HAP-1 (cell line): ENCODE measurements at regions not wholly inside any gene's neighbourhood (a gene's known extent, or its start where the extent isn't known, plus 50 kb on each side); places are given as distances from the start of the nearest gene placed in this dataset.
"Not testable (repeated sequence)": the region's sequence is repeated elsewhere in the genome, so short reads cannot be mapped to it uniquely, and the experiment has no call there.

Source experiments
- DNase-seq, 2 experiments: peaks; one replicate each; pipeline ENCODE4 v3.0.0-alpha.2; 2016 to 2020; ENCODE audit warnings: low spot score in 2 of 2
- H3K27me3 ChIP-seq: fragments of 250-450 bp; sonication (Bioruptor Pico); 2 replicates; pipeline ENCODE4 v1.5.1; 2020; ENCODE audit warnings: low read depth, mild to moderate bottlenecking, moderate library complexity
- H3K36me3 ChIP-seq: fragments of 250-450 bp; sonication (Bioruptor Pico); replicated peaks from 2 replicates; pipeline ENCODE4 v1.5.1; 2020; ENCODE audit warnings: mild to moderate bottlenecking
- H3K4me1 ChIP-seq: fragments of 250-450 bp; sonication (Bioruptor Pico); 2 replicates; pipeline ENCODE4 v1.5.1; 2020; ENCODE audit warnings: mild to moderate bottlenecking
- H3K4me3 ChIP-seq: fragments of 250-450 bp; sonication (Bioruptor Pico); 2 replicates; pipeline ENCODE4 v1.5.1; 2020; ENCODE audit warnings: mild to moderate bottlenecking, moderate library complexity
- H3K9me3 ChIP-seq: fragments of 250-450 bp; sonication (Bioruptor Pico); 2 replicates; pipeline ENCODE4 v1.5.1; 2020; ENCODE audit warnings: mild to moderate bottlenecking, moderate library complexity
- in situ Hi-C: fragments of 300-500 bp; cut with MboI; formaldehyde crosslinking; loops from 3 replicates; pipeline ENCODE4 v1.14.3; 2020; ENCODE audit warnings: low sequenced_read_pairs, inconsistent platforms, mixed read lengths

GRCh38 chr5:165370233-165370632, 1864.8 kb downstream of the MAT2B start:
- no peaks in the 10 kb centered on the region for H3K27me3 ChIP-seq
- H3K9me3 ChIP-seq: no peaks in the 10 kb centered on the region
- no peaks in the 10 kb centered on the region for H3K36me3 ChIP-seq
- in situ Hi-C loops: no loop called here
- H3K4me1 ChIP-seq: no peaks in the 10 kb centered on the region
- no peak for DNase-seq
- no peak overlapping the region for H3K4me3 ChIP-seq

GRCh38 chr5:165370794-165371193, 1865.4 kb downstream of the MAT2B start:
- H3K36me3 ChIP-seq: no peaks in the 10 kb centered on the region
- no peak overlapping the region for H3K4me3 ChIP-seq
- no peaks in the 10 kb centered on the region for H3K27me3 ChIP-seq
- no peaks in the 10 kb centered on the region for H3K9me3 ChIP-seq
- no peak for DNase-seq
- H3K4me1 ChIP-seq: no peaks in the 10 kb centered on the region
- in situ Hi-C loops: no loop called here

DNA sequence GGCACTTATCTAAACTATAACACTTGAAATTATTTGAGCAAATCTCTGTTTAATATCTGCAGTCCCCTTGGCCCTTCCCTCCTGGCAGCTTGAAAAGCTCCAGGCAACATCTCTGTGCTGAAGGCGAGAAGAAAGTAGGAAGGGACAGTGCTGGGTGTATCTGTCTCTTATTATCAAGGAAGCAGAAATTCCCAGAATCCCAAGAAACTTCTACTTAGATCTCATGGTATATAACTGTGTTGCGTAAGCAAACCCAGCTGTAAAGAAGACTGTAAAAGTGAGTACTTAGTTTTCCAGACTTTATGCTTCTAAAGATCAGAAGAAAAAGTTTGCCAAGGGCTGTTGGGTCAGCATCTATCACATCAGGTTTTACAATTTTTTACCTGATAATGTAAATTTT, 1869.8 kb downstream of the MAT2B start:
- Histone ChIP-seq H3K4me1 (no peaks in the 10 kb centered on the region), H3K9me3 (no peaks in the 10 kb centered on the region), H3K27me3 (no peaks in the 10 kb centered on the region), H3K4me3 (no peak overlapping the region), H3K36me3 (no peaks in the 10 kb centered on the region)
- DNase-seq: no peak
- in situ Hi-C loops: no loop called here

DNA sequence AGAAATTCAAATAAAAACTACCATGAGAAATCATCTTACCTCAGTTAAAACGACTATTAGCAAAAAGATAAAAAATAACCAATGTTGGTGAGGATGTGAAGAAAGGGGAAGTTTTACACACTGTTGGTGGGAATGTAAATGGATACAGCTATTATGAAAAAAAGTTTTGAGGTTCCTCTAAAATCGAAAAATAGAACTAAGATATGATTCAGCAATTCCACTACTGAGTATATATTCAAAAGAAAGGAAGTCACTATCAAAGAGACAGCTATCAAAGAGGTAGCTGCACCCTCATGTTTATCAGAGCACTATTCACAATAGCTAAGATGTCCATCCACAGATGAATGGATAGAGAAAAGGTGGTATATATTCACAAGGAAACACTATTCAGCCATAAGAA, 1888.4 kb downstream of the MAT2B start:
- Histone ChIP-seq H3K27me3 (no peaks in the 10 kb centered on the region), H3K9me3 (no peaks in the 10 kb centered on the region), H3K36me3 (no peaks in the 10 kb centered on the region), H3K4me3 (no peak overlapping the region), H3K4me1 (no peaks in the 10 kb centered on the region)
- no peak for DNase-seq
- in situ Hi-C loops: no loop called here

GRCh38 chr5:165397516-165397915, 1892.1 kb downstream of the MAT2B start:
- in situ Hi-C loops: no loop called here
- H3K27me3 ChIP-seq: no peaks in the 10 kb centered on the region
- no peak overlapping the region for H3K4me3 ChIP-seq
- DNase-seq: no peak
- H3K36me3 ChIP-seq: no peaks in the 10 kb centered on the region
- no peaks in the 10 kb centered on the region for H3K9me3 ChIP-seq
- H3K4me1 ChIP-seq: no peaks in the 10 kb centered on the region

GRCh38 chr5:165400086-165400485, 1894.7 kb downstream of the MAT2B start:
- Histone ChIP-seq H3K27me3 (no peaks in the 10 kb centered on the region), H3K36me3 (no peaks in the 10 kb centered on the region), H3K4me1 (no peaks in the 10 kb centered on the region), H3K9me3 (no peaks in the 10 kb centered on the region), H3K4me3 (no peak overlapping the region)
- in situ Hi-C loops: no loop called here
- no peak for DNase-seq

GRCh38 chr5:165404917-165405316, 1899.5 kb downstream of the MAT2B start:
- Histone ChIP-seq H3K9me3 (0 out of 2 replicates have a peak, but pooled peaks cover 3% of the 10 kb centered on the region), H3K36me3 (no peaks in the 10 kb centered on the region), H3K4me1 (no peaks in the 10 kb centered on the region), H3K4me3 (no peak overlapping the region), H3K27me3 (no peaks in the 10 kb centered on the region)
- in situ Hi-C loops: no loop called here
- DNase-seq: no peak

GRCh38 chr5:165405340-165405739, 1899.9 kb downstream of the MAT2B start:
- Histone ChIP-seq H3K27me3 (no peaks in the 10 kb centered on the region), H3K9me3 (0 out of 2 replicates have a peak, but pooled peaks cover 3% of the 10 kb centered on the region), H3K4me3 (no peak overlapping the region), H3K4me1 (no peaks in the 10 kb centered on the region), H3K36me3 (no peaks in the 10 kb centered on the region)
- no peak for DNase-seq
- in situ Hi-C loops: no loop called here

DNA sequence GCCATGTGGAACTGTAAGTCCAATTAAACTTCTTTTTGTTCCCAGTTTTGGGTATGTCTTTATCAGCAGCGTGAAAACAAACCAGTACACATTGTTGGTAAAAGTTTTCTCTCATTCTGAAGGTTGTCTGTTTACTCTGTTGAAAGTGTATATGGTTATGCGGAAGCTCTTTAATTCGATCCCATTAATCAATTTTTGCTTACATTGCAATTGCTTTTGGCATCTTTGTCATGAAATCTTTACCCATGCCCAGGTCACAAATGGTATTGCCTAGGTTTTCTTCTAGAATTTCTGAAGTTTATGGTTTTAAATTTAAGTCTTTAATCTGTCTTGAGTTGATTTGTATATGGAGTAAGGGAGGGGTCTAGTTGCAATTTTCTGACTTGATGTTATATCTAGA, 1901.9 kb downstream of the MAT2B start:
- in situ Hi-C loops: no loop called here
- no peak for DNase-seq

DNA sequence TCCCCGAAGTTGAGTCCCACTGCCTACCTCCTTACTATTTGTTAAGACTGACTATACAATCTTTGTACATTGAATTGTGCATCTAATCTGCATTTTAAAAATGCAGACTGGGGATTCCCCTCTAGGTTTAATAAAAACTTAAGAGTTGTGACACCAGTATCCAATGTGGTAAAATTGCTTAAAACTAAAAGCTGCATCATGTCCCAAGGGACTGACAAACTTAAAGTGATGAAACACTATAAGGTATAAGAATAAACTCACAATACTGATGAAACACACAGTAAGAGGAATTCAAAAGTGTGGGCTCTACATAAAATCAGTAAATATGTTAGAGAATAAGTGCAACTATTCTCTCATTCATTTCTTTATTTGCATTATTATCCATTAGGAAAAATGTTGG, 1905.1 kb downstream of the MAT2B start:
- H3K36me3 ChIP-seq: no peaks in the 10 kb centered on the region
- DNase-seq: no peak
- H3K9me3 ChIP-seq: 0 out of 2 replicates have a peak, but pooled peaks cover 3% of the 10 kb centered on the region
- H3K4me1 ChIP-seq: no peaks in the 10 kb centered on the region
- no peak overlapping the region for H3K4me3 ChIP-seq
- in situ Hi-C loops: no loop called here
- no peaks in the 10 kb centered on the region for H3K27me3 ChIP-seq

More for the DNA sequence above, 1901.9 kb downstream of the MAT2B start:
- no peaks in the 10 kb centered on the region for H3K4me1 ChIP-seq
- no peak overlapping the region for H3K4me3 ChIP-seq
- H3K9me3 ChIP-seq: 0 out of 2 replicates have a peak, but pooled peaks cover 3% of the 10 kb centered on the region
- H3K36me3 ChIP-seq: no peaks in the 10 kb centered on the region
- no peaks in the 10 kb centered on the region for H3K27me3 ChIP-seq

DNA sequence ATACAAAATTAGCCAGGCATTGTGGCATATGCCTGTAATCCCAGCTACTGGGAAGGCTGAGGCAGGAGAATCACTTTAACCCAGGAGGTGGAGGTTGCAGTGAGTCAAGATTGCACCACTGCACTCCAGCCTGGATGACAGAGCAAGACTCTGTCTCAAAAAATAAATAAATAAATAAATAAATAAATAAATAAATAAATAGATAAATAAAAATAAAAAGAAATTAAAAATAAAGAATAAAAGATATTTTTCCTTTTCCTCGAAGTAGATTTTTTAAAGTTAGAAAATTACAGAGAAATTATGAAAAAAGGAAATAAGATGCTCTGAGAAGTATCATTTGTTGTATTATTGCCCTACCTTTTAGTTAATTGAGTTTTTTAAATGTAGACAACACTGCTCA, 1906.1 kb downstream of the MAT2B start:
- H3K36me3 ChIP-seq, H3K4me1 ChIP-seq, DNase-seq, in situ Hi-C loops, H3K27me3 ChIP-seq, H3K4me3 ChIP-seq, H3K9me3 ChIP-seq: not testable (repeated sequence)

GRCh38 chr5:165420493-165420892, 1915.1 kb downstream of the MAT2B start:
- Histone ChIP-seq H3K4me1 (no peaks in the 10 kb centered on the region), H3K27me3 (no peaks in the 10 kb centered on the region), H3K9me3 (no peaks in the 10 kb centered on the region), H3K4me3 (no peak overlapping the region), H3K36me3 (no peaks in the 10 kb centered on the region)
- in situ Hi-C loops: no loop called here
- no peak for DNase-seq

- no peak for DNase-seq
- no peaks in the 10 kb centered on the region for H3K36me3 ChIP-seq
- H3K4me1 ChIP-seq: peaks cover 6% of the 10 kb centered on the region
- in situ Hi-C loops: no loop called here
- H3K4me3 ChIP-seq: no peak overlapping the region
- no peaks in the 10 kb centered on the region for H3K9me3 ChIP-seq
- H3K27me3 ChIP-seq: no peaks in the 10 kb centered on the region
Observed at GRCh38 chr5:165423697-165424299, 1918.4 kb downstream of the MAT2B start.

GRCh38 chr5:165425594-165425993, 1920.2 kb downstream of the MAT2B start:
- no peaks in the 10 kb centered on the region for H3K9me3 ChIP-seq
- in situ Hi-C loops: no loop called here
- no peak overlapping the region for H3K4me3 ChIP-seq
- no peaks in the 10 kb centered on the region for H3K36me3 ChIP-seq
- no peak for DNase-seq
- H3K4me1 ChIP-seq: peaks cover 8% of the 10 kb centered on the region
- no peaks in the 10 kb centered on the region for H3K27me3 ChIP-seq

- Histone ChIP-seq H3K9me3 (peaks cover 3% of the 10 kb centered on the region; the same call in 1 of the 2 replicates), H3K27me3 (no peaks in the 10 kb centered on the region), H3K4me3 (no peak overlapping the region), H3K36me3 (no peaks in the 10 kb centered on the region), H3K4me1 (no peaks in the 10 kb centered on the region)
- in situ Hi-C loops: no loop called here
- DNase-seq: no peak
Observed at GRCh38 chr5:165448753-165449152, 1943.3 kb downstream of the MAT2B start.
